Calu3 (cell line): ENCODE measurements at regions not wholly inside any gene's neighbourhood (a gene's known extent, or its start where the extent isn't known, plus 50 kb on each side); places are given as distances from the start of the nearest gene placed in this dataset.
A peak's percentile ranks its signal among the peaks of the same experiment; 100 is the strongest.

Experiments
- BruUV-seq: library from RNA; stranded (reverse); fragments of 400-500 nt; replicated peaks from 2 replicates; lab custom pipeline; 2021; lab: Mats Ljungman, UMichigan
- CTCF ChIA-PET: fragments of 300-600 bp; sonication (Branson Sonifier 250); formaldehyde crosslinking; loops from one replicate; lab custom pipeline; 2022; ENCODE audit warnings: antibody characterized with exemption; lab: Charles Lee
- DNase-seq: peaks from one replicate; pipeline ENCODE4 v3.0.0; 2022
- H3K27ac Mint-ChIP-seq: one replicate; pipeline ENCODE4 v1.8.0; 2022; ENCODE audit warnings: mixed read lengths; ENCODE audit not compliant: unreplicated experiment
- H3K27me3 Mint-ChIP-seq: one replicate; pipeline ENCODE4 v1.8.0; 2022; ENCODE audit warnings: mixed read lengths; ENCODE audit not compliant: unreplicated experiment
- H3K36me3 Mint-ChIP-seq: one replicate; pipeline ENCODE4 v1.8.0; 2022; ENCODE audit warnings: mild to moderate bottlenecking, moderate library complexity, mixed read lengths; ENCODE audit not compliant: insufficient read depth, unreplicated experiment
- H3K4me1 Mint-ChIP-seq: one replicate; pipeline ENCODE4 v1.8.0; 2022; ENCODE audit warnings: mild to moderate bottlenecking, low read depth, mixed read lengths; ENCODE audit not compliant: unreplicated experiment
- H3K4me3 Mint-ChIP-seq: one replicate; pipeline ENCODE4 v1.8.0; 2022; ENCODE audit warnings: mild to moderate bottlenecking, low read depth, moderate library complexity, mixed read lengths; ENCODE audit not compliant: unreplicated experiment
- H3K9me3 Mint-ChIP-seq: one replicate; pipeline ENCODE4 v1.8.0; 2022; ENCODE audit warnings: low read depth, mixed read lengths; ENCODE audit not compliant: unreplicated experiment
- intact Hi-C: fragments of 100-400 bp; cut with micrococcal nuclease; formaldehyde crosslinking; loops from one replicate; pipeline ENCODE4 v1.10.0; 2022; ENCODE audit not compliant: unreplicated experiment
- TF ChIP-seq, protein P1 (sequence below): fragments of 200-600 bp; IDR thresholded peaks from one replicate; pipeline ENCODE4 v1.8.0; 2022; ENCODE audit warnings: antibody characterized with exemption; ENCODE audit not compliant: unreplicated experiment

DNA sequence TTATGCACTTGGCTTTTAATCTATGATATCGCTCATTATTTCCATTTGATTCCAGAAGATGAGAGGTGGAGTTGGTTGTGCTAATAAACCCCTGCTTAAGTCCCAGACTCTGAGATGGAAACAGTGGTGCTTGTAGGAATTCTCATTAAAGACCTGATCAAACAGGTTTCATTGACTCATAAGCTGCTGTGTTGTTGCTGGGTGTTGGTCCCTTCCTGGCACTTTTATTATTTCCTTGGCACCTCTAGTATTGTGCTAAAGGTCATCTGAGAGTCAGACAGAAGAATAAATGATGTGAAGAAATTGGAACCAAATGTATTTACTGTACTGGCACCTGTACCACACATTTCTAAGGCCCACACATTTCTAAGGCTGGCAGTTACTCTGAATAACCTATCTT is 544.7 kb upstream of the NR3C2 start:
- peak overlapping the region; percentile 92 for H3K27ac Mint-ChIP-seq
- no TSS peak for BruUV-seq
- no peaks in the 10 kb centered on the region for H3K27me3 Mint-ChIP-seq
- H3K4me3 Mint-ChIP-seq, result no peak overlapping the region
- TF ChIP-seq, protein P1, sequence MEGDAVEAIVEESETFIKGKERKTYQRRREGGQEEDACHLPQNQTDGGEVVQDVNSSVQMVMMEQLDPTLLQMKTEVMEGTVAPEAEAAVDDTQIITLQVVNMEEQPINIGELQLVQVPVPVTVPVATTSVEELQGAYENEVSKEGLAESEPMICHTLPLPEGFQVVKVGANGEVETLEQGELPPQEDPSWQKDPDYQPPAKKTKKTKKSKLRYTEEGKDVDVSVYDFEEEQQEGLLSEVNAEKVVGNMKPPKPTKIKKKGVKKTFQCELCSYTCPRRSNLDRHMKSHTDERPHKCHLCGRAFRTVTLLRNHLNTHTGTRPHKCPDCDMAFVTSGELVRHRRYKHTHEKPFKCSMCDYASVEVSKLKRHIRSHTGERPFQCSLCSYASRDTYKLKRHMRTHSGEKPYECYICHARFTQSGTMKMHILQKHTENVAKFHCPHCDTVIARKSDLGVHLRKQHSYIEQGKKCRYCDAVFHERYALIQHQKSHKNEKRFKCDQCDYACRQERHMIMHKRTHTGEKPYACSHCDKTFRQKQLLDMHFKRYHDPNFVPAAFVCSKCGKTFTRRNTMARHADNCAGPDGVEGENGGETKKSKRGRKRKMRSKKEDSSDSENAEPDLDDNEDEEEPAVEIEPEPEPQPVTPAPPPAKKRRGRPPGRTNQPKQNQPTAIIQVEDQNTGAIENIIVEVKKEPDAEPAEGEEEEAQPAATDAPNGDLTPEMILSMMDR, result no peak
- H3K36me3 Mint-ChIP-seq, result peaks cover 8% of the 10 kb centered on the region
- H3K9me3 Mint-ChIP-seq, result peaks cover 3% of the 10 kb centered on the region
- intact Hi-C loops, result loop anchor here (5.0 kb wide), 1 partner anchor 195 kb away; no protein-coding TSS in a partner anchor
- peak; percentile 31 for DNase-seq
- peaks cover 16% of the 10 kb centered on the region for H3K4me1 Mint-ChIP-seq
- CTCF ChIA-PET, result no interaction called here

DNA sequence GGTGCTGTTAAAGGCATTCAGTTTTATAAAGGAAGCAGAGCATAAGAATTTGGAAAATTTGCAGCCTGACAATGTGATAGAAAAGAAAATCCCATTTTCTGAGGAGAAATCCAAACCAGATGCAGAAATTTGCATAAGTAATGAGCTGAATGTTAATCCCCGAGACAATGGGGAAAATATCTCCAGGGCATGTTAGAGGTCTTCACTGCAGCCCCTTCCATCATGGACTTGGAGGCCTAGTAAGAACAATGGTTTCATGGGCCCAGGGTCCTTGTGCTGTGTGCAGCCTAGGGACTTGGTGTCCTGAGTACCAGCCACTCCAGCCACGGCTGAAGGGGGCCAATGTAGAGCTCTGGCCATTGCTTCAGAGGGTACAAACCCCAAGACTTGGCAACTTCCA is 542.7 kb upstream of the NR3C2 start:
- CTCF ChIA-PET, result no interaction called here
- H3K36me3 Mint-ChIP-seq, result peaks cover 8% of the 10 kb centered on the region
- peaks cover 16% of the 10 kb centered on the region for H3K4me1 Mint-ChIP-seq
- H3K9me3 Mint-ChIP-seq, result peaks cover 3% of the 10 kb centered on the region
- no peaks in the 10 kb centered on the region for H3K27me3 Mint-ChIP-seq
- H3K4me3 Mint-ChIP-seq, result no peak overlapping the region
- no TSS peak for BruUV-seq
- intact Hi-C loops, result loop anchor here (5.0 kb wide), 1 partner anchor 193 kb away; no protein-coding TSS in a partner anchor
- DNase-seq, result no peak
- H3K27ac Mint-ChIP-seq, result no peak overlapping the region
- TF ChIP-seq, protein P1, result no peak

DNA sequence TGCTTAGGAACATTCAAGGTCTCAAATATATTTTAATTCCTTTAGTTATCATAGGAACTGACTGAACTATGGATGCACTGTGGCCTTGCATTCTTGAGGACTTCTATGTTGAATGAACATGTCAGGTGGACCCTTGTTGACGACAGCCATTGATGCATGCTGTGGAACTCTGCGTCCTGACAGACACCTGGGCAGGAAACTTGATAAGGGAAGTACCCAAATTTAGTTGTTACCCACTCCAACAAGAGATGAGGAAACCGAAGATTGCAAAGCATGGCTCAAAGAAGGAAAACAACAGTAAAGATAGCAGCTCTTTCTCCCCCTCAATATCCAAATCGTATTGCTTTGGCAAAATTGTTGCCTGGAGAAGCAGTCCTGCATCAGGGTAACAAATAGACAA is 540.0 kb upstream of the NR3C2 start:
- Mint-ChIP-seq H3K27ac (no peak overlapping the region), H3K36me3 (peaks cover 7% of the 10 kb centered on the region), H3K9me3 (peaks cover 3% of the 10 kb centered on the region), H3K4me1 (peaks cover 9% of the 10 kb centered on the region), H3K4me3 (no peak overlapping the region), H3K27me3 (no peaks in the 10 kb centered on the region)
- no TSS peak for BruUV-seq
- TF ChIP-seq, protein P1, result no peak
- DNase-seq, result no peak
- CTCF ChIA-PET, result interaction anchor here (0.6 kb wide), 1 partner anchor 622 kb away, joined by 3 read pairs; no protein-coding TSS in a partner anchor
- intact Hi-C loops, result no loop called here

DNA sequence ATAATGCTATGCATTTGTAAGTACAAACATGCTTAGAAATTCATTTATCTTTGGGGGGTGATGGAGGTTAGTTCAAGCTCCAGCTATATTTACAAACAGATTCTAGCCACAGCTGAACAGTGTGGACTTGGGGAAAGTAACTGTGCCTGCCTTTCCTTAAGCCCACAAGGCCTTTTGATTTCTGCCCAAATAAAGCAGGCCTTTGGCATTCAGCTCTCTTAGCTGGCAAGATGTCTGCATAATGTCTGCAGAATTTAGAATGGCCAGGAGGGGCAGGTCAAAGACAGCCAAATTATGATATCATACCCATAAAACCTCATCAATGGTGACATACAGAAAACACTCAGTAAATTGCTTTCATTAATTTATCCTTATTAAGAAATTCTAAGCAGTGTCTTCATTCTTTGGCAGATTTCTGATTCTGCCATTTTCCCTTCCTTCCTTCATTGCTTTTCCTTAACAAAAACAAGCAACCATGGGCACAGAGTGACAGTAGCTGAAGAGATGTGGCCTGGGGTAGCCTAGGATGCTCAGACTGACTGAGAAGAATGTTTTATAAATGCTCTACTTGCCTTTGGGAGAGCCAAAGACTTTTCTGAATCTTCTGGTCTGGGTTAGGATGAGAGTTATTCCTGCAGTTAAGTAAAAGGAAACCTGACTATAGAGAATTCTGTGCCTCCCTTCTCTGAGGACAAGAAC is 538.7 kb upstream of the NR3C2 start:
- Mint-ChIP-seq H3K27me3 (no peaks in the 10 kb centered on the region), H3K9me3 (no peaks in the 10 kb centered on the region), H3K4me1 (no peaks in the 10 kb centered on the region), H3K36me3 (no peaks in the 10 kb centered on the region), H3K27ac (no peak overlapping the region), H3K4me3 (no peak overlapping the region)
- intact Hi-C loops, result no loop called here
- no peak for DNase-seq
- TF ChIP-seq, protein P1, result no peak
- BruUV-seq, result no TSS peak
- CTCF ChIA-PET, result no interaction called here
